MG63 (cell line): ENCODE measurements at regions not wholly inside any gene's neighbourhood (a gene's known extent, or its start where the extent isn't known, plus 50 kb on each side); places are given as distances from the start of the nearest gene placed in this dataset.

Source experiments
- DNase-seq: peaks from one replicate; pipeline ENCODE4 v3.0.0-alpha.2; 2020
- H3K27me3 ChIP-seq: fragments of 250-450 bp; sonication (Bioruptor Pico); 2 replicates; pipeline ENCODE4 v1.5.1; 2020; ENCODE audit warnings: mild to moderate bottlenecking, moderate library complexity
- H3K36me3 ChIP-seq: fragments of 250-450 bp; sonication (Bioruptor Pico); 2 replicates; pipeline ENCODE4 v1.5.1; 2020; ENCODE audit warnings: mild to moderate bottlenecking, moderate library complexity
- H3K4me3 ChIP-seq: fragments of 250-450 bp; sonication (Bioruptor Pico); 2 replicates; pipeline ENCODE4 v1.5.1; 2020; ENCODE audit warnings: mild to moderate bottlenecking, moderate library complexity
- H3K9me3 ChIP-seq: fragments of 250-450 bp; sonication (Bioruptor Pico); 2 replicates; pipeline ENCODE4 v1.5.1; 2020; ENCODE audit warnings: mild to moderate bottlenecking, moderate library complexity

GRCh38 chr5:88380332-88380731, 111.7 kb upstream of the TMEM161B start:
- H3K27me3 ChIP-seq: no peaks in the 10 kb centered on the region
- DNase-seq: no peak
- H3K4me3 ChIP-seq: no peak overlapping the region
- no peaks in the 10 kb centered on the region for H3K9me3 ChIP-seq
- no peaks in the 10 kb centered on the region for H3K36me3 ChIP-seq

GRCh38 chr5:88377705-88378656, 109.3 kb upstream of the TMEM161B start:
- no peak overlapping the region for H3K4me3 ChIP-seq
- DNase-seq: no peak

GRCh38 chr5:88377240-88377639, 108.6 kb upstream of the TMEM161B start:
- no peaks in the 10 kb centered on the region for H3K9me3 ChIP-seq
- no peaks in the 10 kb centered on the region for H3K36me3 ChIP-seq

More at GRCh38 chr5:88377705-88378656, 109.3 kb upstream of the TMEM161B start:
- no peaks in the 10 kb centered on the region for H3K9me3 ChIP-seq
- H3K27me3 ChIP-seq: no peaks in the 10 kb centered on the region
- H3K36me3 ChIP-seq: no peaks in the 10 kb centered on the region

GRCh38 chr5:88376728-88377127, 108.1 kb upstream of the TMEM161B start:
- no peak overlapping the region for H3K4me3 ChIP-seq
- H3K36me3 ChIP-seq: no peaks in the 10 kb centered on the region
- no peaks in the 10 kb centered on the region for H3K9me3 ChIP-seq
- no peaks in the 10 kb centered on the region for H3K27me3 ChIP-seq
- no peak for DNase-seq

More at GRCh38 chr5:88377240-88377639, 108.6 kb upstream of the TMEM161B start:
- no peak for DNase-seq
- H3K4me3 ChIP-seq: no peak overlapping the region
- no peaks in the 10 kb centered on the region for H3K27me3 ChIP-seq

- Histone ChIP-seq H3K27me3 (no peaks in the 10 kb centered on the region), H3K9me3 (no peaks in the 10 kb centered on the region), H3K36me3 (no peaks in the 10 kb centered on the region), H3K4me3 (no peak overlapping the region)
- no peak for DNase-seq
These were observed 105.7 kb upstream of the TMEM161B start for GRCh38 chr5:88374391-88374790.

- no peaks in the 10 kb centered on the region for H3K36me3 ChIP-seq
- no peak for DNase-seq
These were observed 102.2 kb upstream of the TMEM161B start for GRCh38 chr5:88370824-88371223.

GRCh38 chr5:88368201-88368600, 99.6 kb upstream of the TMEM161B start:
- H3K9me3 ChIP-seq: no peaks in the 10 kb centered on the region
- H3K36me3 ChIP-seq: no peaks in the 10 kb centered on the region
- DNase-seq: no peak
- H3K27me3 ChIP-seq: no peaks in the 10 kb centered on the region
- H3K4me3 ChIP-seq: no peak overlapping the region

More at GRCh38 chr5:88370824-88371223, 102.2 kb upstream of the TMEM161B start:
- no peaks in the 10 kb centered on the region for H3K27me3 ChIP-seq
- no peak overlapping the region for H3K4me3 ChIP-seq
- no peaks in the 10 kb centered on the region for H3K9me3 ChIP-seq

- no peak overlapping the region for H3K4me3 ChIP-seq
- no peaks in the 10 kb centered on the region for H3K36me3 ChIP-seq
- H3K9me3 ChIP-seq: no peaks in the 10 kb centered on the region
- H3K27me3 ChIP-seq: no peaks in the 10 kb centered on the region
- no peak for DNase-seq
These were observed 96.3 kb upstream of the TMEM161B start for GRCh38 chr5:88364991-88365390.

GRCh38 chr5:88355490-88356050, 86.9 kb upstream of the TMEM161B start:
- Histone ChIP-seq H3K36me3 (no peaks in the 10 kb centered on the region), H3K9me3 (no peaks in the 10 kb centered on the region), H3K4me3 (no peak overlapping the region), H3K27me3 (no peaks in the 10 kb centered on the region)
- DNase-seq: no peak

- H3K9me3 ChIP-seq: no peaks in the 10 kb centered on the region; the same call in 1 of the 2 replicates
- no peaks in the 10 kb centered on the region for H3K36me3 ChIP-seq
- no peak for DNase-seq
- no peaks in the 10 kb centered on the region for H3K27me3 ChIP-seq
- H3K4me3 ChIP-seq: no peak overlapping the region
These were observed 57.2 kb upstream of the TMEM161B start for GRCh38 chr5:88325868-88326267.

GRCh38 chr5:88322785-88323184, 54.1 kb upstream of the TMEM161B start:
- DNase-seq: no peak
- no peaks in the 10 kb centered on the region for H3K36me3 ChIP-seq
- no peak overlapping the region for H3K4me3 ChIP-seq

More at GRCh38 chr5:88322785-88323184, 54.1 kb upstream of the TMEM161B start:
- Histone ChIP-seq H3K27me3 (no peaks in the 10 kb centered on the region), H3K9me3 (no peaks in the 10 kb centered on the region)
